ENCODE measurements at regions not wholly inside any gene's neighbourhood (a gene's known extent, or its start where the extent isn't known, plus 50 kb on each side); places are given as distances from the start of the nearest gene placed in this dataset.

GRCh38 chr16:75837681-75838080 is 111.4 kb upstream of the CPHXL start:
- CTCF ChIA-PET, result no interaction called here
- Histone ChIP-seq H3K27ac (ENCODE audit: low read length) (no peak overlapping the region), H3K4me1 (ENCODE audit: control insufficient read depth, insufficient read depth, low read length) (no peaks in the 10 kb centered on the region), H3K4me3 (ENCODE audit: low read depth in 2 of 2, low read length in 2 of 2) (no peak overlapping the region), H3K27me3 (ENCODE audit: control insufficient read depth, insufficient read depth, low read length) (no peaks in the 10 kb centered on the region), H3K36me3 (ENCODE audit: control insufficient read depth, insufficient read depth, low read length) (no peaks in the 10 kb centered on the region), H3K9me3 (ENCODE audit: control insufficient read depth, insufficient read depth, low read depth, low read length) (no peaks in the 10 kb centered on the region)
- POLR2A ChIA-PET, result no interaction called here
- intact Hi-C loops (cut with micrococcal nuclease; ENCODE audit: unreplicated experiment) (no loop called here), in situ Hi-C loops (cut with HindIII; ENCODE audit: low pct_unique_long_range_greater_than_20kb, low sequenced_read_pairs) (no loop called here)
- no peak for TF ChIP-seq REST (IDR thresholded peaks at IDR 0.05; ENCODE audit: insufficient read depth in 1 of 2, low read depth in 2 of 2, low read length in 1 of 2)
- TF ChIP-seq CTCF (IDR thresholded peaks at IDR 0.05), result no peak
- no peak for TF ChIP-seq POLR2AphosphoS5 (IDR thresholded peaks at IDR 0.05; ENCODE audit: low read depth, low read length)
- TF ChIP-seq TCF7L2 (IDR thresholded peaks at IDR 0.05; ENCODE audit: low read depth, low read length), result no peak
- no peak for TF ChIP-seq SIN3A (IDR thresholded peaks at IDR 0.05; ENCODE audit: borderline replicate concordance, insufficient read depth, low read depth, low read length)
- no TSS peak for BruUV-seq (replicated peaks)
- DNase-seq (ENCODE audit: low read depth, low spot score) (no peak), ATAC-seq (no peak)

GRCh38 chr16:75841517-75841916 is 115.2 kb upstream of the CPHXL start:
- in situ Hi-C loops (cut with HindIII; ENCODE audit: low pct_unique_long_range_greater_than_20kb, low sequenced_read_pairs), result no loop called here
- Histone ChIP-seq H3K4me3 (ENCODE audit: low read depth in 2 of 2, low read length in 2 of 2) (no peak overlapping the region), H3K9me3 (ENCODE audit: control insufficient read depth, insufficient read depth, low read depth, low read length) (no peaks in the 10 kb centered on the region), H3K36me3 (ENCODE audit: control insufficient read depth, insufficient read depth, low read length) (no peaks in the 10 kb centered on the region), H3K27me3 (ENCODE audit: control insufficient read depth, insufficient read depth, low read length) (no peaks in the 10 kb centered on the region), H3K27ac (ENCODE audit: low read length) (no peak overlapping the region), H3K4me1 (ENCODE audit: control insufficient read depth, insufficient read depth, low read length) (no peaks in the 10 kb centered on the region)
- POLR2A ChIA-PET, result no interaction called here
- intact Hi-C loops (cut with micrococcal nuclease; ENCODE audit: unreplicated experiment), result no loop called here
- ATAC-seq (no peak), DNase-seq (ENCODE audit: low read depth, low spot score) (no peak)
- TF ChIP-seq REST (IDR thresholded peaks at IDR 0.05; ENCODE audit: insufficient read depth in 1 of 2, low read depth in 2 of 2, low read length in 1 of 2) (no peak), CTCF (IDR thresholded peaks at IDR 0.05) (no peak), SIN3A (IDR thresholded peaks at IDR 0.05; ENCODE audit: borderline replicate concordance, insufficient read depth, low read depth, low read length) (no peak), POLR2AphosphoS5 (IDR thresholded peaks at IDR 0.05; ENCODE audit: low read depth, low read length) (no peak), TCF7L2 (IDR thresholded peaks at IDR 0.05; ENCODE audit: low read depth, low read length) (no peak)
- CTCF ChIA-PET, result no interaction called here
- BruUV-seq (replicated peaks), result no TSS peak
